ENCODE measurements at regions not wholly inside any gene's neighbourhood (a gene's known extent, or its start where the extent isn't known, plus 50 kb on each side); places are given as distances from the start of the nearest gene placed in this dataset.

DNA sequence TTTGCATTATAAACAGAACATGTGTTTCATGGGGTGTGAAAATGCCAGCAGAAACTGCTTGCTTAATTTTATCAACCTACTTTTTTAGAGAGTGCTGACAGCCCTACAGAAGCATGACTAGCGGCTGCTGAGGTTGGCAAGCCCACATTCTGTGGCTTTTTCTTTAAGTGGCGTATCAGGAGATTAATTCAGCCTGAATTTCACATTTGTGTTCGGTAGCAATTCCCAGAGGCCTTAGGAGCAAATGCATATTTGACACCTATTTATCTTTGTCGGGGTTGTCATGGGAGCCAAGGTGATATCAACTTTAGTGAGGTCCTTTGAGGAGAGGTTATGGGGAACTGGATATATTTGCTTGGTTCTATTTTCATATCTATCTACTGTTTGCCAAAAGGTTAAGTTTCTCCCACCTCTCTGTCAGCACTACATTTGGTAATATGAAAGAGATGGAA lies 140.9 kb downstream of the KCNJ2 start:
- Mint-ChIP-seq H3K9me3 (no peaks in the 10 kb centered on the region), H3K27me3 (ENCODE audit: low read depth) (no peaks in the 10 kb centered on the region), H3K4me1 (peaks cover 19% of the 10 kb centered on the region), H3K27ac (no peak overlapping the region), H3K4me3 (no peak overlapping the region), H3K36me3 (no peaks in the 10 kb centered on the region)
- DNase-seq (ENCODE audit: low spot score) (no peak), ATAC-seq (no peak)
- TF ChIP-seq EMX1 (CRISPR knock-in tag; IDR thresholded peaks at IDR 0.05), result no peak
- TF ChIP-seq RELA (CRISPR knock-in tag; IDR thresholded peaks at IDR 0.05; ENCODE audit: borderline replicate concordance), result no peak
- TF ChIP-seq MYBL2 (CRISPR knock-in tag; IDR thresholded peaks at IDR 0.05), result no peak
- POLR2A ChIA-PET, result no interaction called here
- CTCF ChIA-PET, result no interaction called here

DNA sequence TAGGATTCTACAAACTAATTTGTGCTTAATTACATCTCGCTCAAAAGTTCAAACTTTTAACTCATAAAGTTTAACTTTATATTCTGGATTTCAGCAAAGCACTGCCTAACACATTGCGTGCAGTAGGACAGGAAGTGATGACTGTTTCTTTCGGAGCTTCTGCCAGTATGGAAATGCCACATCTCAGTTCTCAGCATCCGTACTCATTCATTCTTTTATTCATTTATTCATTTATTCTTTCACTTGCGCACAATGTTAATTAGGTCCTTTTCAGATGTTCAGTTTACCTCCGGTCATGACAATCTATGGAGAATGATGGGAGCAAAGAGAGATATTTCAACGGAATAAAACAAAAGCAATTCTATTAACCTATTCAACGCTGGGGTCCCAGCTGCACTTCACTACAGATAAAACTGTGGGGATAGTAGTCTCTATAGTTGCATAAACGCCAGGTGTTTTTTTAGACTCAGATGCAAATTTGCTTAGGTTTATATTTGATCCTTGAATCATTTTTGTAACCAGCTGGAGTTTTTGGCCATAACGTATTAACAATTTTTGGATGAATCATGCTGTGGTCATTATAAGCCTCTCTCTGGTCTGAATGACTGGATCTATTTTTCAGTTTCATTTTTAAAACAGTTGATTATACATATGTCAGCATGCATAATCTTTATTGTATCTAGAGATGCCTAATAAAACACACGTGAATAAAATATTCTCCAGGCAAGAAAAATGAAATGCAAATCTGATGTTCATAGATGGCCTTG lies 143.9 kb downstream of the KCNJ2 start:
- POLR2A ChIA-PET, result interaction anchor here (0.5 kb wide), 1 partner anchor 10 kb away, joined by 3 read pairs; no protein-coding TSS in a partner anchor
- TF ChIP-seq, protein P1, sequence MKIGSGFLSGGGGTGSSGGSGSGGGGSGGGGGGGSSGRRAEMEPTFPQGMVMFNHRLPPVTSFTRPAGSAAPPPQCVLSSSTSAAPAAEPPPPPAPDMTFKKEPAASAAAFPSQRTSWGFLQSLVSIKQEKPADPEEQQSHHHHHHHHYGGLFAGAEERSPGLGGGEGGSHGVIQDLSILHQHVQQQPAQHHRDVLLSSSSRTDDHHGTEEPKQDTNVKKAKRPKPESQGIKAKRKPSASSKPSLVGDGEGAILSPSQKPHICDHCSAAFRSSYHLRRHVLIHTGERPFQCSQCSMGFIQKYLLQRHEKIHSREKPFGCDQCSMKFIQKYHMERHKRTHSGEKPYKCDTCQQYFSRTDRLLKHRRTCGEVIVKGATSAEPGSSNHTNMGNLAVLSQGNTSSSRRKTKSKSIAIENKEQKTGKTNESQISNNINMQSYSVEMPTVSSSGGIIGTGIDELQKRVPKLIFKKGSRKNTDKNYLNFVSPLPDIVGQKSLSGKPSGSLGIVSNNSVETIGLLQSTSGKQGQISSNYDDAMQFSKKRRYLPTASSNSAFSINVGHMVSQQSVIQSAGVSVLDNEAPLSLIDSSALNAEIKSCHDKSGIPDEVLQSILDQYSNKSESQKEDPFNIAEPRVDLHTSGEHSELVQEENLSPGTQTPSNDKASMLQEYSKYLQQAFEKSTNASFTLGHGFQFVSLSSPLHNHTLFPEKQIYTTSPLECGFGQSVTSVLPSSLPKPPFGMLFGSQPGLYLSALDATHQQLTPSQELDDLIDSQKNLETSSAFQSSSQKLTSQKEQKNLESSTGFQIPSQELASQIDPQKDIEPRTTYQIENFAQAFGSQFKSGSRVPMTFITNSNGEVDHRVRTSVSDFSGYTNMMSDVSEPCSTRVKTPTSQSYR (CRISPR knock-in tag; IDR thresholded peaks at IDR 0.05), result no peak
- TF ChIP-seq, protein P2, sequence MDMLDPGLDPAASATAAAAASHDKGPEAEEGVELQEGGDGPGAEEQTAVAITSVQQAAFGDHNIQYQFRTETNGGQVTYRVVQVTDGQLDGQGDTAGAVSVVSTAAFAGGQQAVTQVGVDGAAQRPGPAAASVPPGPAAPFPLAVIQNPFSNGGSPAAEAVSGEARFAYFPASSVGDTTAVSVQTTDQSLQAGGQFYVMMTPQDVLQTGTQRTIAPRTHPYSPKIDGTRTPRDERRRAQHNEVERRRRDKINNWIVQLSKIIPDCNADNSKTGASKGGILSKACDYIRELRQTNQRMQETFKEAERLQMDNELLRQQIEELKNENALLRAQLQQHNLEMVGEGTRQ (CRISPR knock-in tag; IDR thresholded peaks at IDR 0.05), result no peak
- TF ChIP-seq SMAD4 (CRISPR knock-in tag; IDR thresholded peaks at IDR 0.05), result no peak
- TF ChIP-seq, protein P3, sequence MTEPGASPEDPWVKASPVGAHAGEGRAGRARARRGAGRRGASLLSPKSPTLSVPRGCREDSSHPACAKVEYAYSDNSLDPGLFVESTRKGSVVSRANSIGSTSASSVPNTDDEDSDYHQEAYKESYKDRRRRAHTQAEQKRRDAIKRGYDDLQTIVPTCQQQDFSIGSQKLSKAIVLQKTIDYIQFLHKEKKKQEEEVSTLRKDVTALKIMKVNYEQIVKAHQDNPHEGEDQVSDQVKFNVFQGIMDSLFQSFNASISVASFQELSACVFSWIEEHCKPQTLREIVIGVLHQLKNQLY (CRISPR knock-in tag; IDR thresholded peaks at IDR 0.05), result no peak
- TF ChIP-seq KAT7 (CRISPR knock-in tag; IDR thresholded peaks at IDR 0.05; ENCODE audit: borderline replicate concordance), result no peak
- no peak for TF ChIP-seq SOX15 (CRISPR knock-in tag; IDR thresholded peaks at IDR 0.05)
- TF ChIP-seq, protein P4, sequence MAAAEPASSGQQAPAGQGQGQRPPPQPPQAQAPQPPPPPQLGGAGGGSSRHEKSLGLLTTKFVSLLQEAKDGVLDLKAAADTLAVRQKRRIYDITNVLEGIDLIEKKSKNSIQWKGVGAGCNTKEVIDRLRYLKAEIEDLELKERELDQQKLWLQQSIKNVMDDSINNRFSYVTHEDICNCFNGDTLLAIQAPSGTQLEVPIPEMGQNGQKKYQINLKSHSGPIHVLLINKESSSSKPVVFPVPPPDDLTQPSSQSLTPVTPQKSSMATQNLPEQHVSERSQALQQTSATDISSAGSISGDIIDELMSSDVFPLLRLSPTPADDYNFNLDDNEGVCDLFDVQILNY (CRISPR knock-in tag; IDR thresholded peaks at IDR 0.05), result no peak
- TF ChIP-seq, protein P5, sequence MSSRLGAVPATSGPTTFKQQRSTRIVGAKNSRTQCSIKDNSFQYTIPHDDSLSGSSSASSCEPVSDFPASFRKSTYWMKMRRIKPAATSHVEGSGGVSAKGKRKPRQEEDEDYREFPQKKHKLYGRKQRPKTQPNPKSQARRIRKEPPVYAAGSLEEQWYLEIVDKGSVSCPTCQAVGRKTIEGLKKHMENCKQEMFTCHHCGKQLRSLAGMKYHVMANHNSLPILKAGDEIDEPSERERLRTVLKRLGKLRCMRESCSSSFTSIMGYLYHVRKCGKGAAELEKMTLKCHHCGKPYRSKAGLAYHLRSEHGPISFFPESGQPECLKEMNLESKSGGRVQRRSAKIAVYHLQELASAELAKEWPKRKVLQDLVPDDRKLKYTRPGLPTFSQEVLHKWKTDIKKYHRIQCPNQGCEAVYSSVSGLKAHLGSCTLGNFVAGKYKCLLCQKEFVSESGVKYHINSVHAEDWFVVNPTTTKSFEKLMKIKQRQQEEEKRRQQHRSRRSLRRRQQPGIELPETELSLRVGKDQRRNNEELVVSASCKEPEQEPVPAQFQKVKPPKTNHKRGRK (CRISPR knock-in tag; IDR thresholded peaks at IDR 0.05; ENCODE audit: borderline replicate concordance), result no peak
- TF ChIP-seq, protein P6, sequence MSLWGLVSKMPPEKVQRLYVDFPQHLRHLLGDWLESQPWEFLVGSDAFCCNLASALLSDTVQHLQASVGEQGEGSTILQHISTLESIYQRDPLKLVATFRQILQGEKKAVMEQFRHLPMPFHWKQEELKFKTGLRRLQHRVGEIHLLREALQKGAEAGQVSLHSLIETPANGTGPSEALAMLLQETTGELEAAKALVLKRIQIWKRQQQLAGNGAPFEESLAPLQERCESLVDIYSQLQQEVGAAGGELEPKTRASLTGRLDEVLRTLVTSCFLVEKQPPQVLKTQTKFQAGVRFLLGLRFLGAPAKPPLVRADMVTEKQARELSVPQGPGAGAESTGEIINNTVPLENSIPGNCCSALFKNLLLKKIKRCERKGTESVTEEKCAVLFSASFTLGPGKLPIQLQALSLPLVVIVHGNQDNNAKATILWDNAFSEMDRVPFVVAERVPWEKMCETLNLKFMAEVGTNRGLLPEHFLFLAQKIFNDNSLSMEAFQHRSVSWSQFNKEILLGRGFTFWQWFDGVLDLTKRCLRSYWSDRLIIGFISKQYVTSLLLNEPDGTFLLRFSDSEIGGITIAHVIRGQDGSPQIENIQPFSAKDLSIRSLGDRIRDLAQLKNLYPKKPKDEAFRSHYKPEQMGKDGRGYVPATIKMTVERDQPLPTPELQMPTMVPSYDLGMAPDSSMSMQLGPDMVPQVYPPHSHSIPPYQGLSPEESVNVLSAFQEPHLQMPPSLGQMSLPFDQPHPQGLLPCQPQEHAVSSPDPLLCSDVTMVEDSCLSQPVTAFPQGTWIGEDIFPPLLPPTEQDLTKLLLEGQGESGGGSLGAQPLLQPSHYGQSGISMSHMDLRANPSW (CRISPR knock-in tag; conservative IDR thresholded peaks at IDR 0.05; ENCODE audit: low read depth), result no peak
- TF ChIP-seq ZNF232 (CRISPR knock-in tag; IDR thresholded peaks at IDR 0.05), result no peak
- no peak for TF ChIP-seq ZNF423 (CRISPR knock-in tag; IDR thresholded peaks at IDR 0.05)
- no peak for TF ChIP-seq FOXP1 (CRISPR knock-in tag; IDR thresholded peaks at IDR 0.05; ENCODE audit: borderline replicate concordance)
- TF ChIP-seq CREM (CRISPR knock-in tag; IDR thresholded peaks at IDR 0.05), result no peak
- Mint-ChIP-seq H3K9me3 (peaks cover 5% of the 10 kb centered on the region; the same call in 1 of the 2 replicates), H3K36me3 (no peaks in the 10 kb centered on the region), H3K4me1 (peaks cover 19% of the 10 kb centered on the region), H3K4me3 (no peak overlapping the region), H3K27me3 (ENCODE audit: low read depth) (no peaks in the 10 kb centered on the region), H3K27ac (no peak overlapping the region)
- no peak for DNase-seq (ENCODE audit: low spot score)
- CTCF ChIA-PET, result no interaction called here
- no peak for ATAC-seq
